ENCODE measurements at regions not wholly inside any gene's neighbourhood (a gene's known extent, or its start where the extent isn't known, plus 50 kb on each side); places are given as distances from the start of the nearest gene placed in this dataset.

DNA sequence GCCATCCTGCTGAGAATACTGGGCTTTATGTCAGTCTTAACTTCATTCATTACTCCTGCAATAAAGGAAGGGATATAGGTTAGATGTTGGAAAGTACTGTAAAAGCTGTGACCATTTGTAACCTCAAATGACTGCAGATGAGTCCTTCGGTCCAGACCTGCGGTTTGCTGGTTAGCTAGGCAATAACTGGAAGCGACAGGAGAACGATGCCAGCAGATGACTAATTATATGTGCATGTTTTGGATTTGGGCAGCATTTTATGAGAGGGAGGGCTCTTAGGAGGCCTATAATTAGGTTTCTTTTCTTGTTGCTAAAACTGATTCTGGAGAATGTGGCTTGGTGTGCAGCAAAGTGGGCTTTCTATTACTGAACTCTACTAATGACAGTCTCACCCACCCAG is 205.6 kb downstream of the TMEM182 start:
- DNase-seq (ENCODE audit: low spot score) = no peak

DNA sequence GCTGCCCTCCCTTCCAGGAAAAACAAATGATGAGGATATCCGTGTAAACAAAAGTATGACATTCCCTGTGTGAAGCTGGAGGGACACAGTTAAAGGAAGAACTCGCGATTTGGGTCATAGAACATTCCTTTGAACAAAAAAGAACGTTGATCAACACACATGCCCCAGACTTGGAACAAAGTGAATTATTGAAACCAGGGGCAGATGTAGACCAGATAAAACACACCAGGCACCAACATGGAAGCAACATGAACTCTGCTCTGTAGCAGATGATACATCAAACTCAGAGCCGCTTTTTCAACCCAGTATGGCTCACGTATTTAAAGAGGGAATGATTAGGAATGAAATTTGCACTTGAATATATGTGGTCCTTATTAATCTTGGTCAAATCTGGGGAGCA is 206.5 kb downstream of the TMEM182 start:
- no peak for DNase-seq (ENCODE audit: low spot score)

DNA sequence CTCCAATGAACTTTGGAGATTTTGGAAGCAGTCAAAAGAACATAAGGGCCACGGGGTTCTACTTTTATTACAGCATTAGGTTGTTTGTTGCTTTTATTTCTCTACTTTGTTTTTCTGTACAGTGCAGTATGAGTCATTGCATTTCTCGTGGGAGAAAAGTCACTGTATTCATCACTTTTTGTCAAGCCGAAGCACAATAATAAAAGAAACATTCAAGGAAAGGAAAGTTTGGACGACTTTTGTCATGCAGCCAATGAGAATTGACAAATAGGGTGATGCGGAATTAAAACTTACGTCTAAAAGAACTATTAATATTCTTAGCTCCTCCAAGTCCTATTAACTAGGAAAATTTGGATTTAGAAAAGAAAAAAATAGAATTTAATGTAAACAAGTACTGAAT is 209.9 kb downstream of the TMEM182 start:
- no peak for DNase-seq (ENCODE audit: low spot score)

DNA sequence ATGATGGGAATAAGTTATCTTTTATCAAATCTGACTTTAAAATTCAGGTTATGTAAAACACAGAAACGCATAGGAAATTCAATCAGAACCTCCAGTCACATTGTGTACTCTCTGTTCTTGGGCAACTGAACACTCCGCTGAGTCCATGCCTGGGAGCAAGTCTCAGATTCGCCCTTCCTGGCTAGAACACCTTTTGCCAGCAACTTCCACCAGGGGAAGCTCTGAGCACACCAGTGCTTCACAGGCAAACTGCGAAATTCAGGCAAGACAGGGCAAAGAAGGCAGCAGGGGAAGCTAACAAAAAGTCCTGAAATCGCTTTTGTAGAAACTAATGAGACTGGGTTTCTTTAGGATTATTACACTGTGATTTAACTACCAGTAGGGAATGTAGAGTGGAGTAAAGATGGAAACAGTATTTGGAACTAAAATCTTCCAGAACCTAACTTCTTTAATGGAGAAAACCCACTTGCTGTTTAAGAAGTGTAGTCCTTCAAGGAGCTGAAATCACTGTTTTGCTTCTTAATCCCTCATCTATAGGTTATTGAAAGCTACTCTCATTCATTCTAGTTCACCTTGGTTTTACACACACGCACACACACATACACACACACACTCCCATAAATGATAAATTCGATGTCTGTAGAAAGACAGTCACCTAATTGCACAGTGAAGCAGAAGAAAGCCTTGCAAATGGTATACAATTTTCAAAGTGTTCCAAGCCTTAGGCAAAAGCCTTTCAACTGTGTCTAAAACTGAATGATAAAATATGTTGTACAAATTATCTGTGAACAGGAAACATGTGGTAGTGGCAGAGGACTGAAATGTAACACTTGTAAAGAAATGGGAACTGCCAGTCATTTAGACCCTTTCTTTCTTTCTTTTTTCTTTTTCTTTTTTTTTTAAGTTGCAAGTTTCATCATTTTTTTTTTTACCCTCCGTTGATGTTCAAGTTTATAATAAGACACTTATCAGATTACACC is 214.5 kb downstream of the TMEM182 start:
- DNase-seq (ENCODE audit: low spot score) = peak; percentile 40

DNA sequence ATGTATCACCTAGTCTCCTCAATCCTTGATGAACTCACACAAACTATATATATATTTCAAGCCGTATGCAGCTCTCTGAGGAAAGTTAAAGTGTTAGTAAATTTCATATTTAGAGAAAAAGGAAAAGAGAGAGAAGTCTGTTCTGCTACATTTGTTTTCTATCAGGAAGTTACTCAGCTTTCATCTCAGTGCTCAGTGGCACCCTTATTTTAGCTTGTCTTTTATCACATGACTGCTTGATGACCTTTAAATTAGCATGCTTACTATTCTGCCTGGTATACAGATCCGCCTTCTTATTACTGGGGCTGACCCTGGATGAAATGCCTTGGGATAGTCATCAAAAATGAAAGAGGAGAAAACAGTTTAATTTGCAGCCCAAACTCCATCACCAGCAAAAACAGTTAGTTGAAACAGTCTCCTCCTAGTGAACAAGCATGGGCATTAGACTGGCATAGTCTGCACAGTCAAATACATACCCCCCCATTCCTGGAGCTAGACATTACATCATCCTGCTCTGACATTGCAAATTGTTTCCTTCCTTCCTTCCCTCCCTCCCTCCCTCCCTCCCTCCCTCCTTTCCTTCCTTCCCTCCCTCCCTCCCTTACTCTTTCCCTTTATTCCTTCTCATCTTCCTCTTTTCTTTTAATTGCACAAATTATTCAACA is 215.7 kb downstream of the TMEM182 start:
- DNase-seq (ENCODE audit: low spot score) = no peak

DNA sequence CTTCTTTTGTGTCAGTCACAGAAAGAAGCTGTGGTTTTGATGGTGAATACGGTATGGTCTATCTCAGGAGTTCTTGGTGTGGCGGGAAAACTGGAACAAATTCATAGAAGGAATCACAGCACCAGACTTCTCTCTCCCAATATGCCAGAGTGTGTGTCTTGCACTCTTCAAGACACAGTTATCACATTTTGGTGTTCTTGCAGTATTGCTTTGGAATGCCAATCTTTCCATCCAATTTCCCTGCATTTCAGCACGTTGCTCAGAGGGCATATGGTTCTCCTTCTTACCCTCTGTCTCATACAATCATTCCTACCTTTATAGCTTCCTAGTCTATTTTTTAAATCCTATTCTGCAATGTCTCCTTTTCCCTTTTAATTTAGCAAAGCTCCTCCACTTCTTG is 216.3 kb downstream of the TMEM182 start:
- no peak for DNase-seq (ENCODE audit: low spot score)

DNA sequence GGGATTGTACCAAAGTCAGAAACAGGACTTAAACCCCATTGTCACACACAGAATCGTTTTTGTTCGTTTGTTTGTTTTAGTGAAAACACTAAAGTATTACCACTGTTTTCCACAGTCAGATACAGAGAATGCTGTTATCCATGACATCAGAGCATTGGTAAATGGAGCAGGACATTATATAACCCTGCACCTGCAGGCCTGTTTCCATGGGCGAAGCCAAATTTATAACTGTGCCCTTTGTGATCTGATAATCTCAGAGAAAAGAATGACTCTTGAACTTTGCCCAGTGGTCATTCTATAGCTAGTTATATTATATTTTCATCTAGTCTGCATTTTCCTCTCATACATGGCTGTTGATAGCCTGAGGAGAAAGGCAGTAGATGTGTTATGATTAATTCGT is 217.6 kb downstream of the TMEM182 start:
- no peak for DNase-seq (ENCODE audit: low spot score)

DNA sequence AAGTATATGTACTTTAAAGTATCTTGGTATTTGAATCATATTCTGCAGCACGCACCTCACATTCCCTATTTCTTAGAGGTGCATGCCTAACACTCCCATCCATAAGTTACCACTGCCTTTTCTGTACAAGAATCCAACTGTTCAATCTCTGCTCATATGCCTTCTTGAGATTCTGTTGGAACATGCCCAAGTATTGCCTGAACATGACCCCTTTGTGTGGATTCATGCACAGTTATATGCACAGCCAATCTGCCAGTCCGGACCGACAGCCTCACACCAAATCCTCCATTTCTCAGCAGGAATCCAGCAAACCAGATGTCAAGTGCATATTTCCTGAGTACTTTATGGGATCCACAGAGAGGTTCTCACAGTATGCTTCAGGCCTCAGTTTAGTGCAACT is 222.0 kb downstream of the TMEM182 start:
- DNase-seq (ENCODE audit: low spot score) = no peak

DNA sequence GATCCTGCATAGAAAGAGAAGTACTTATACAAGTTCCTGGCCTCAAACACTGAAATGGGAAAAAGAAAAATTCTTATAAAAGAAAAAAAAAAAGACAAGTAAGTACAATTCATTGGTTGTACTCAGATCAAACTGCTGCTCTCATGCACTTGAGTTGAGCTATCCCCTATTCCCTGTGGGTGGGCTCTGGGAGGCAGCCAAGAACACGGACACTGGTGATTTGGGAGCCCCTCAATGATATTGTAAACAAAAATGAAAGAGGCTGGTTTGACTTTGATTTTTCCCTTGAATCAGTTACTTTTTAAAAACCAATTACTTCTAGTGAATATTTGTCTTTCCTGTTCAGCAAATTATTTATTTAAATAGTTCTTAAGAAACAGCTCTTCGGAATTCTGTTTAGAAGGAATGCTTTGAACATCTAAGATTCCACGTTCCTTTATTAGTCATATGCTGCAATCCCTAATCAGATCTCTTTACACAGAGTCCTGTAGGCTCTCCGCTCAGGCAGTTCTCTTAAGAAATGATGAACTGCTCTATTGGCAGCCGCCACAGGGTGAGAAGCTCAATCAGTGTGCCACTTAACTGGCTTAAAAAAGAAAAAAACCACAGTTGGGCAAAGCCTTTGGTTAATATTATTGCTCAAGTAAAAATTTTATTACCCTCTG is 225.1 kb downstream of the TMEM182 start:
- no peak for DNase-seq (ENCODE audit: low spot score)

DNA sequence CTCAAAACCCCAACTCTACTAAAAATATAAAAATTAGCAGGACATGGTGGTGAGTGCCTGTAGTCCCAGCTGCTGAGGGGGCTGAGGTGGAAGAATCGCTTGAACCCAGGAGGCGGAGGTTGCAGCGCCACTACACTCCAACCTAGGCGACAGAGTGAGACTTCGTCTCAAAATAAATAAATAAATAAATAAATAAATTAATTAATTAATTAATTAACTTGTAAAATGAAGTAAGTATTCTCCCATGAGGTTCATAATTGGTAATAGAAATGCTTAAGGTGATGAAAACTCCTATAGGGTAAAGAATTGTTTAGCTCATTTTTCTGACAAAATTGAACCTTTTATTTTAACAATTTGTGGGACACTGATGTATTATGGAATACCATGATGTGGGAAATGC is 230.8 kb downstream of the TMEM182 start:
- no peak for DNase-seq (ENCODE audit: low spot score)

DNA sequence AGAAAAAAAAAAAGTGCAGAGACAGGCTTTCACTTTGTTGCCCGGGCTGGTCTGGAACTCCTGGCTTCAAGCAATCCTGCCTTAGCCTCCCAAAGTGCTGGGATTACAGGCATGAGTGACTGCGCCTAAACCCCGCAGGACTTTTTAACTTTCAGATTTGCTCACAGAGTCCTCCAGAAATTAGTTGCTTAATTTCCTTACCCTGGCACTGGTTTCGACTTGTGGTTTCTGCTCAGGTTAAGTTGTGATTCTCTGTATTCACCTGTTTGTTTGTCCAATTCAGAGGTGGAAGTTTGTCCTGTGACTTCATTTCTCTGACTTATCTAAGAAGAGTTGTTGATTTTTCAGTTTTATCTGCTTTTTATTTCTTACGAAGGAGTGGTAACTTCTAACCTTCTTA is 238.1 kb downstream of the TMEM182 start:
- no peak for DNase-seq (ENCODE audit: low spot score)

DNA sequence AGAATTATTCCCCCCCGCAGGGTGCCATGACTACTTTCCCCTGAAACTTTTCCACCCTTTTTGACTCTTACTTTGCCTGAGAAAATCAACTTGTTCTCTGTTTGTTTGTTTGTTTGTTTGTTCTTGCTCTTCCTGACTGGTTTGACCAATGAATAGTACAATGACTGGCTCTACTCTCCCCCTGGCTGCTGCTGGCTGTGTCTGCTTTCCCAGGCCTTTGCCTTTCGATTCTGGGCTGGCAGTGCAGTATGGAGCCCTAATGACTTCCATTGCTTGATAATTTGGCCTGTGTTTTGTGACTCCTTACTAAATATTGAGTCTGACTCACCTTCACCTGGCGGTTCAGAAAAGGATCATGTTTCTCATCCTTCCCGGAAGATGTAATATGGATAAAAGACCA is 241.1 kb downstream of the TMEM182 start:
- DNase-seq (ENCODE audit: low spot score) = no peak

DNA sequence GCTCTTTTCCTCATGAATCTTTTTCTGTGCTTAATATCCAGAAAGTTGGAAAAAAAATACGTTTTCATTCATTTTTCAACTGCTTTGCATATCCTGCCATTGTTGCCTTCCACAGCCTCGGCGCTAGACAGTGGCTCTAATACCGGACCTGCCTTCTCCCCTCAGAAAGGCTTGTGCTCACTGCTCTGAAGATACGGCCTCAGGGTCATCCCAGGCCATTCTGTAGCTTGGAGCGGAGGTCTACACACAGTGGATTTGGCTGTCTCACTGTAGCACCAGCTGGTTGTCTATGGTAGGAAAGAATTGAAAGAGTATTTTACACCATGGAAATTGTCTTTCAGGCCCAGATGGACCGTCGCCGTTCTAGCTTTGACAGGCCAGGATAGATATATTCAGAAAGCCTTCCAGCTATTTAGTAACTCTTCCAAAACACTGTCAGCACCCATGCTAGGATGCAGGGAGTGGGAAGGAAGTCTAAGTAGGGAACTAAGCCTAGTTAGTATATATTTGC is 242.0 kb downstream of the TMEM182 start:
- no peak for DNase-seq (ENCODE audit: low spot score)

DNA sequence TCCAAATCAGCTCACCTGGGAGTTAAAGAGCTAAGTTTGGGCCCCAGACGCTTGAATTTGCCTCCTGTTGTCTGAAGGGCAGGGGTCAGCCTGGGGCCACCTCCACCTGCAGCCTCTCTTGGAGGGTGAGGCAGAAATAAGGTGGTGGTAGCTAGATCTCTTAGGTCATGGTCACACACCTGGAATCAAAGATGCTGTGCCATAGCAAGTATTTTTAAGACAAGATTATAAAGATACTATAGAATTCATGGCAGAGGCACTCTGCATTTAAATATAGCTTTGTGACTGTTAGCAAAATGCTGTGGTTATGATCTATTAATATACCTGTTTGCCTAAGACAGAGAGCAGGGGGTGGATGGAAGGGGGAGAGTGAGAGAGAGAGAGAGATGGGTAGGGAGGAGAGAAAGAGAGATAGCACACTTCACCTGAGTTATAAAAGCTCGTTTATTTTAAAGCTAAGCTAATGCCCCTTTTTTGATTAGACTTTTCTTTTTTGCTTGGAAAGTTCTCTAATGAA is 242.7 kb downstream of the TMEM182 start:
- DNase-seq (ENCODE audit: low spot score) = no peak

DNA sequence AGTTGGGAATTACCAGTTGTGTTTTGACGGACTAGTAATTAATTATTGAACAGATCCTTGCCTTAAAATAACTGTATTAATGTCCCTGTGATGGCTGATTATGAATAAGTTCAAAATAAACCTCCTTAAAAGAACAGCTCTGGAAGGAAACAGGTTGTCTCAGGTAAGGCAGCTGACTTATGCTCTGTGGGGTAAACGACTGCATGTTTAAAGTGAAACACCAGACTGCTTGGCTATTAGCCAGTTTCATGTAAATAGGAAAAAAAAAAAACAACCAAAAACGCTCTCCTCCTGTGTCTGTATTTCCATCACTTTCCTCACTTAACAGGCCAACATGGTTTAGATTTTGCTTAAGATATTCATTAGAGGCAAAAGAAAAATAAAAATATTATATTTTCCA is 243.6 kb downstream of the TMEM182 start:
- no peak for DNase-seq (ENCODE audit: low spot score)

DNA sequence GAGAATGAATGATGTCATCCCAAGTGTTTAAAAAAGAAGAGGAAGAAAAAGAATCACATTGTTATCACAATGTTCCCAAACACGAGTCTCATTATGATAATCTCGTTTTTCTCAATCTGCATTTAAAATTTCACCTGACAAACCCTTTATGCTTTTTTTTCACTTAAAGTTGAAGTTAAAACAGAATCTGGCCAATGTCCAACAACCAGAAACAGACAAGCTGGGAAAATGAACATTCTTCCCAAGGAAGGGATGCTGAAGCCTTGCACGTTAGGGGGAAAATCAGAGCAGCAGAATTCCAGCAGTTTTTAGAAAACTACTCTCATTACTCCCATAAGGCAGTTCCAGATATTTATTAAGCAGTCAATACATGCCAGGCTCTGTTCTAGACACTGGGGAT is 245.3 kb downstream of the TMEM182 start:
- DNase-seq (ENCODE audit: low spot score) = no peak

DNA sequence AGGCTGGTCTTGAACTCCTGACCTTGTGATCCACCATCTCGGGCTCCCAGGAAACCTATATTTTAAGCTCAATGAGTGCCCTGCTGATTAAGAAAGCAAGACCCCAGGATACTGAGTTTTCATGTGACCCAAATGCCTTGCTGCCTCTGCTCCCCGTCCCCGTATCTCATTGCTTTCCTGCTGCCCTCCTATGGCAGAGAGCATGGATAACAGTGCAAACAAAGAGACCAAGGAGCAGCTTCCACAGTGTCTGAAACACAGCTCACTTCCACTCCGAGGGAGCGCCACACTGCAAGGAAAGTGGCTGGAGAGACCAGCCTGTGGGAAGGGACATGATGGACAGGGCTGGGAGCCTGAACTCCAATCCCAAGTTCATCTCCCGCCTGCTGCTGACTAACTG is 246.8 kb downstream of the TMEM182 start:
- DNase-seq (ENCODE audit: low spot score) = no peak

DNA sequence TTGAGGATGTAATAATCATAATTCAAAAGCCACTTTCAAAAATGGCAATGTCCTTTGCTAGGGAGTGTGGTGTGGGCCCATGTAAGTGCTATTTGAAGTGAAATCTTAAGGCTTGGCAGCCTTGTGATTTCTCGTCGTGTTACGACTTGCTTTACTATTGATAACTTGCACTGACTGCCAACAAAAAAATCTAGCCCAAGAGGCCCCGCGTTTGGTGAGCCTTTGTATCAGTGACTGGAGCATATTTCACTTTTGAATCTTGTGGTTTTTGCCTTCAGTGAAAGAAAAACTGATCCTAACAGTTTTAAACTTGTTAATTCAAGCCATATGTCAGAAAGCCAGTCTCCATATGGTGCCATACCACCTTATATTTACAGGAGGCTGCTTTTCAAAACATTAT is 248.0 kb downstream of the TMEM182 start:
- no peak for DNase-seq (ENCODE audit: low spot score)

DNA sequence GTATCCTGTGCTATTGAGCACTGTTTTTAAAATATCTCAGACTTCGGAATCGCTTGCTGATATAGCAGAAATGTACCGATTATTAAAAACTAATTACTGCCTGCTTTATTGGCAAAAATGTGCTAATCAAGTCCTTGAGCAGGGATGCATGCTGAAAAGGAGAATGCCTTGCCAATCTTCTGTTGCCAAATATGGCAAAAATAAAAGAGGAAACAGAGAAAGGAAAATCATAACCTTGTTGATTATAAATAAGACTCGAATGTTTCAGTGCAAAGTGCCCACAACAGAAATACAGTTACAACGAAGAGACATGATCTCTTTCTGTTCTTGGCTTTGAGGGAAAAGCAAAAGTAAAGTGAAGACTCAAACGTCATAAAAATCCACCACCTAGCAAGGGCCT is 248.5 kb downstream of the TMEM182 start:
- DNase-seq (ENCODE audit: low spot score) = no peak

DNA sequence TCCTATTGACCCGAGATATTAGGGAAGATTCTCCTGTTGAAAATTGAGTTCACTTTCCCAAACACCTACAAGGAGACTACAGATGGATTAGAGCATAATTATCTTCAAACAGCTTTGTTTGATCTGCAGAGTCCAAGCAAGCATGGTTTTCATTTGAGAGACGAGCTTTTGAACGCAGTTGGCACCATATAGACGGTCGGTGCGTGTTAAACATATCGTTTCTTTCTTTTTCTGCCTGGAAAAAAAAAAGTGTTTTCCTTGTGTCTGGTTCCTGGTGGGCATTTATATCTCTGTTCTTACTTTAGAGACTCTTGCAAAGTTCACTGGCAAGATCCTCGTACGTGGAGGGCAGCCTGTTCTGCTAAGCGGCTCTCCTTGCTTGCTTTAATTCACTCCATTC is 248.9 kb downstream of the TMEM182 start:
- no peak for DNase-seq (ENCODE audit: low spot score)

DNA sequence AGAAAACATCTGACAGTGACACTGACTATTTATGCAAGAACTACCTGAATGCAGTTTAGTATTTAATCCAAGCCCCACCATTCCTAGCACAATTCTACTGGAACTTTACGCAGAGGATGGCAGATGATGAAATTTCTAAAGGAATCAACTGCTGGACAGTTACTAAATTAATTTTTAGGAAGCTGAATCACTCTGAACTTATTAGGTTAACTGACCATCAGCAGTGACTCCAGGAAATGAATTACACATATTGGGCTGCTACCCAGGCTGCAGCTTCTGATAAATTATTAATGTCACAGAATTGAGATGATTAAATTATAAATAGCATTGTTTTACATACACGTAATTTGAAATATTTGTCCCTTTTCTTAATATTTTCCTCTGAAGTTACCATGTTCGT is 250.8 kb downstream of the TMEM182 start:
- no peak for DNase-seq (ENCODE audit: low spot score)

DNA sequence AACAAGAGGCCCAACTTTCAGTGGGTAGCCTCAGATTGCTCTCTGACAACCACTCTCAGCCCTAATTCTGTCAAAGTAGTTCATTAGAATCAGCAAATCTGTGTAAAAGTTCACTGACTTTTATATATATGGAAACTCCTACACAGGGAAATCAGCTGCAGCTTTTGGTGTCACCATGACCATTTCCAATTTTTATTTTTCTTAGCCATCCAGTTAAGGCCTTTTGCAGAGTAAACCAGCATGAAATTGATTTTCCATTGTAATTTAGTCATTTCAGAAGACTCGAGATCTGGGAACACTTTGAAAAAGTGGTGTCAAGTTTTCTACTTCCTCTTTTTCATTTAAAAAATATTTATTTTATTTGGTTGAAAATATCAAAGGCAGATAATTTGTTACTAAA is 263.2 kb downstream of the TMEM182 start:
- DNase-seq (ENCODE audit: low spot score) = no peak

DNA sequence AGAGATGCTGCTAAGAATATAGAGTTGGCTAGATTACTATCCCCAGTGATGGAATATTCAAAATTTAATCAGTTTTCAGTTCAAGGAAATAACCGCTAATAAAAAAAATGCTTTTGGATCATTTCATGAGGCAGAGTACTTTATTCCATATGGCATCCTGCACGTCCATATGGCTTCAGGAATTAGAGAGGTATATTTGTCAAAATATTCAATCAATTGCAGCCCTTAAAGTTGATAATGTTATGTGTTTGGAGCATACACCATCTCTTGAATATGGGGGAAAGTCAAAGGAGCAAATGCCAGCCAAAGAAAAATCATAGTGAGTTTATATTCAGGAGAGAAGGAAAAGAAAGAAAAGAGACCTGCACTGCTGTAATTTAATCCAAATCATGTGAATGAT is 266.4 kb downstream of the TMEM182 start:
- no peak for DNase-seq (ENCODE audit: low spot score)
